GM21515 (cell line): ENCODE measurements at regions not wholly inside any gene's neighbourhood (a gene's known extent, or its start where the extent isn't known, plus 50 kb on each side); places are given as distances from the start of the nearest gene placed in this dataset.

Experiments used
- ATAC-seq: cut with Tn5 transposase; IDR thresholded peaks from one replicate; pipeline ENCODE4 v1.9.1; 2021; ENCODE audit not compliant: unreplicated experiment

- ATAC-seq, result no peak
Observed at GRCh38 chr20:39107741-39108140, 145.6 kb downstream of the DHX35 start.

- ATAC-seq, result no peak
Observed at GRCh38 chr20:39106791-39107190, 144.6 kb downstream of the DHX35 start.

GRCh38 chr20:39105551-39105950 is 143.4 kb downstream of the DHX35 start:
- no peak for ATAC-seq

- ATAC-seq, result no peak
Observed at GRCh38 chr20:39103732-39104131, 141.6 kb downstream of the DHX35 start.

GRCh38 chr20:39103305-39103704 is 141.2 kb downstream of the DHX35 start:
- ATAC-seq, result no peak

GRCh38 chr20:39101895-39102294 is 139.8 kb downstream of the DHX35 start:
- no peak for ATAC-seq

- ATAC-seq, result no peak
Observed at GRCh38 chr20:39100691-39101090, 138.5 kb downstream of the DHX35 start.

GRCh38 chr20:39097889-39098288 is 135.7 kb downstream of the DHX35 start:
- ATAC-seq, result no peak

GRCh38 chr20:39095870-39096269 is 133.7 kb downstream of the DHX35 start:
- ATAC-seq, result no peak

- ATAC-seq, result no peak
Observed at GRCh38 chr20:39094391-39094790, 132.2 kb downstream of the DHX35 start.

- ATAC-seq, result no peak
Observed at GRCh38 chr20:39092733-39093410, 130.7 kb downstream of the DHX35 start.

- ATAC-seq, result no peak
Observed at GRCh38 chr20:39090906-39091305, 128.8 kb downstream of the DHX35 start.

GRCh38 chr20:39089797-39090196 is 127.7 kb downstream of the DHX35 start:
- no peak for ATAC-seq
